Central memory CD8-positive, alpha-beta T cell (primary cell): ENCODE measurements at regions not wholly inside any gene's neighbourhood (a gene's known extent, or its start where the extent isn't known, plus 50 kb on each side); places are given as distances from the start of the nearest gene placed in this dataset.
"Not testable (repeated sequence)": the region's sequence is repeated elsewhere in the genome, so short reads cannot be mapped to it uniquely, and the experiment has no call there.

Source experiments
- ATAC-seq: fragments of 150-1000 bp; cut with Tn5 transposase; replicated peaks from 2 replicates; pipeline ENCODE4 v1.10.0; 2022; ENCODE audit warnings: mild to moderate bottlenecking, moderate FRiP score, moderate number of reproducible peaks; ENCODE audit not compliant: poor library complexity, severe bottlenecking; ENCODE audit errors: extremely low read depth
- DNase-seq, 2 donors: peaks; one replicate each; pipeline ENCODE4 v3.0.0; 2021; ENCODE audit warnings: low spot score in 2 of 2
- H3K27ac Mint-ChIP-seq: one replicate; pipeline ENCODE4 v1.8.0; 2022; ENCODE audit warnings: low read depth, mild to moderate bottlenecking, moderate library complexity, mixed read lengths
- H3K27me3 Mint-ChIP-seq: one replicate; pipeline ENCODE4 v1.8.0; 2022; ENCODE audit warnings: mixed read lengths
- H3K36me3 Mint-ChIP-seq: one replicate; pipeline ENCODE4 v1.8.0; 2022; ENCODE audit warnings: mild to moderate bottlenecking, moderate library complexity, mixed read lengths; ENCODE audit not compliant: insufficient read depth
- H3K4me1 Mint-ChIP-seq: one replicate; pipeline ENCODE4 v1.8.0; 2022; ENCODE audit warnings: mixed read lengths
- H3K4me3 Mint-ChIP-seq: one replicate; pipeline ENCODE4 v1.8.0; 2022; ENCODE audit warnings: mild to moderate bottlenecking, moderate library complexity, mixed read lengths
- H3K9me3 Mint-ChIP-seq: one replicate; pipeline ENCODE4 v1.8.0; 2022; ENCODE audit warnings: mixed read lengths

DNA sequence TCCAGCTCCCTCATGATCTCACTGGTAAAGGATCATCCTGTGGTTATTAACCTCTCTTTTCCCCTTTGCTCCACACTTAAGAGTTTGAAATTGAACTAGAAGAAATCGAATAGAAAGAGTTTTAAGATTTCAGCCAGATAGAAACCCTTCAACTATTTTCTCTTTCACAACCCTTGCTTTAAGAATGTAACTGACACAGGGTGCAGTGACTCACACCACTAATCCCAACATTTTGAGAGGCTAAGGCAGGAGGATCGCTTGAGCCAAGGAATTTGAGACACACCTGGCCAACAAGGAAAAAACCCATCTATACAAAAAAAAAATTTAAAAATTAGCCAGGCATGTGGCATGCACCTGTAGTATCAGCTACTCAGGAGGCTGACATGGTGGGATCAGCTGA lies 150.7 kb upstream of the NLGN4Y start:
- DNase-seq: no peak
- H3K9me3 Mint-ChIP-seq: no peaks in the 10 kb centered on the region
- no peak overlapping the region for H3K4me3 Mint-ChIP-seq
- no peaks in the 10 kb centered on the region for H3K27me3 Mint-ChIP-seq
- H3K4me1 Mint-ChIP-seq: no peaks in the 10 kb centered on the region
- no peaks in the 10 kb centered on the region for H3K36me3 Mint-ChIP-seq
- H3K27ac Mint-ChIP-seq: no peak overlapping the region
- ATAC-seq: no peak

DNA sequence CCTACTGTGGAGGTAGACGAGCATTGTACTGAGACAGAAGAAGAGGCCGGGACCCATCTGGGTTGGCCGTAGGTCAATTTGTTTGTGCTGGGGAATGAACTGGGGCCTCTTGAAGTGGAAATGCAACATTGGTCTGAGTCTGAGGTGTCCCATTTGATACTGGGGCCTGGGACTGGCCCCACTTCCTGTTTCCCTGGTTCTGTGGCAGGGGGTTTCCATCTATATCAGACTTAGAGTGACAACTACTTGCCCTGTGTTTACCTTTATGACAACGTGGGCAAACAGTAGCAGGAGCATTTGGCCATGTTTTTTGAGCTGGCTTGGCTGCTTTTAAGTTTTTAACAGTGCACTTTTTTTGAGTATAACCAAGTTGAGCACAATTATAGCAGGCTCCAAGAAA lies 146.1 kb upstream of the NLGN4Y start:
- no peaks in the 10 kb centered on the region for H3K36me3 Mint-ChIP-seq
- H3K4me1 Mint-ChIP-seq: no peaks in the 10 kb centered on the region
- no peaks in the 10 kb centered on the region for H3K27me3 Mint-ChIP-seq
- H3K4me3 Mint-ChIP-seq: no peak overlapping the region
- H3K27ac Mint-ChIP-seq: no peak overlapping the region
- ATAC-seq: no peak
- H3K9me3 Mint-ChIP-seq: no peaks in the 10 kb centered on the region
- DNase-seq: no peak

DNA sequence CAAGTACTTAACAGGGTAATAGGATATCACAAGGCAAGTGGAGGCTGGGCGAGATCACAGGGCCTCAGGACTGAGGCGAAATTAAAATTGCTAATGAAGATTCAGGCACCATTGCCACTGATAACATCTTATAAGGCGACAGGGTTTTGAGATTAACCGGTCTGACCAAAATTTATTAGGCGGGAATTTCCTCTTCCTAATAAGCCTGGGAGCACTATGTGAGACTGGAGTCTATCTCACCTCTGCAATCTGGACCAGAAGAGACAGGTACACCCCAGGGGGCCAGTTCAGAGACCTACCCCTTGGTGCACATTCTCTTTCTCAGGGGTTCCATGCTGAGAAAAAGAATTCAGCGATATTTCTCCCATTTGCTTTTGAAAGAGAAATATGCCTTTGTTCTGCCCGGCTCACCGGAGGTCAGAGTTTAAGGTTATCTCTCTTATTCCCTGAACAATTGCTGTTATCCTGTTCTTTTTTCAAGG lies 113.7 kb upstream of the NLGN4Y start:
- not testable (repeated sequence) for H3K36me3 Mint-ChIP-seq, ATAC-seq, H3K27me3 Mint-ChIP-seq, H3K9me3 Mint-ChIP-seq, DNase-seq, H3K4me1 Mint-ChIP-seq, H3K27ac Mint-ChIP-seq, H3K4me3 Mint-ChIP-seq

DNA sequence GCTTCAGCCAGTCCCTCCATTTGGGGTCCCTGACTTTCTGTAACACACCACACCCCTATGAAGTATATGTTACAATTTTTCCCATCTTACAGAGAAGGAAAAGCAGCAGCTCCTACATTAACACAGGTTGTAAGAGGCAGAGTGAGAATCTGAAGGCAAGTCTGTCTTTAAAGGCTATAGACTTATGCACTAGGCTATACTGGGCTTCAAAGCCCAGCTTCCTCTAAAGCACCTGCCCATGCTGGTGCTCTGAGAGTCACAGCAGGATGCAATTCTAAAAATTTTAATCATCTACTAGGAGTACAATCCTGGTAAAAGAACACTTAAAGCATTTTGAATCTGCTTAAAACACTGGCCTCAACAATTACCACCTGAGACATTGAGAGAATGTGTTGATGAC lies 113.0 kb upstream of the NLGN4Y start:
- Mint-ChIP-seq H3K27ac (no peak overlapping the region), H3K9me3 (no peaks in the 10 kb centered on the region), H3K4me1 (no peaks in the 10 kb centered on the region), H3K4me3 (no peak overlapping the region), H3K36me3 (peaks cover 3% of the 10 kb centered on the region), H3K27me3 (no peaks in the 10 kb centered on the region)
- no peak for DNase-seq
- ATAC-seq: no peak

DNA sequence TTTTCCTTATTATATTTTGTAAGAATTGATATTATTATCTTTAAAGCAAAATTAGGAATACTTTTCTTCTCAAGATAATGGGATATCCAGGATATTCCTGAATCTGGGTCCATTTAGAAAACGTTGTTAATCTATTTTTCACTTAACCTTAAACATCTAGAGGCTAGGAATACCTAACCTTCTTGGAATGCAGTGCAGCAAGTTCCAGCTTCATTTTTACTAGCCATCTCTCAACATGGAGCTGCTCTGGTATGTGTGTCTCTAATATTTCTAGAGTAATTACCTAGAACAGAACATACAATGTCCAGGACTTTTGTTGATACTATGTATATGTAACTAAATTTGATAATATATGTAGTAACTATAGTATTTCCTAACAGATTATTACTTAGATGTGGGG lies 87.8 kb upstream of the NLGN4Y start:
- H3K36me3 Mint-ChIP-seq: no peaks in the 10 kb centered on the region
- DNase-seq (no peak), ATAC-seq (no peak)
- H3K27ac Mint-ChIP-seq: no peak overlapping the region
- H3K9me3 Mint-ChIP-seq: no peaks in the 10 kb centered on the region
- no peak overlapping the region for H3K4me3 Mint-ChIP-seq
- H3K4me1 Mint-ChIP-seq: no peaks in the 10 kb centered on the region
- peaks cover 12% of the 10 kb centered on the region for H3K27me3 Mint-ChIP-seq

DNA sequence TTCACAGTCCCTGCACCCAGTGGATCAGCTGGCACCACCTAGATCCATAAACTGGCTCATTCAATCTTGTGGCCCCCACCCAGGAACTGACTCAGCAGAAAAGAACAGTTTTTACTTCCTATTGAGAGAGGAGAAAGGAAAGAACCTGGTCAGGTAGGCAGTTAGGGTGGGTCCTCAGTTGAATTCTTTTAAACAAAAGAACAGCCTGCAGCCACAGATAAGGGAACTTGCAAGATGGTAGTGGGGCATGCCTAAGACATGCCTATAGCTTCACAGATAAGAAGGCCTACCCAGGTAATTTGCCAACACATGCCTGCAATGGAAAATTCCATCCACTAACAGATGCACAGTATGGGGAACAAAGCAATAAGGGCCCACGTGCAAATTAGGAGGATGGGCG lies 86.7 kb upstream of the NLGN4Y start:
- DNase-seq: no peak
- no peak overlapping the region for H3K4me3 Mint-ChIP-seq
- no peaks in the 10 kb centered on the region for H3K4me1 Mint-ChIP-seq
- H3K27ac Mint-ChIP-seq: no peak overlapping the region
- ATAC-seq: no peak
- peaks cover 11% of the 10 kb centered on the region for H3K27me3 Mint-ChIP-seq
- no peaks in the 10 kb centered on the region for H3K36me3 Mint-ChIP-seq
- H3K9me3 Mint-ChIP-seq: no peaks in the 10 kb centered on the region

DNA sequence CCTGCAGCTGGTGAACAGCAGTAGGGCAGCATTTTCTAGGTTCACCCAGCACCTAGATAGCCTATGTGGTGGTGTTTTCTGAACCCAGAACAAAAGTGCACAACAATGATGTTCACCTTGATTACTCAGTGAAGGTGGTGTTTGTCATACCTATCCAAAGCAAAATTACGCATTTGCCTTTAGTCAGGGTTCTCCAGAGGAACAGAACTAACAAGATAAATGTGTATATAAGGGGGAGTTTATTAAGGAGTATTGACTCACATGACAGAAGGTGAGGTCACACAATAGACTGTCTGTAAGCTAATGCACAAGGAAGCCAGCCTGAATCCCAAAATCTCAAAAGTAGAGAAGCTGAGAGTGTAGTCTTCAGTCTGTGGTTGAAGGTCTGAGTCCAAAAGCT lies 85.9 kb upstream of the NLGN4Y start:
- H3K27ac Mint-ChIP-seq: no peak overlapping the region
- H3K36me3 Mint-ChIP-seq: no peaks in the 10 kb centered on the region
- H3K4me1 Mint-ChIP-seq: no peaks in the 10 kb centered on the region

DNA sequence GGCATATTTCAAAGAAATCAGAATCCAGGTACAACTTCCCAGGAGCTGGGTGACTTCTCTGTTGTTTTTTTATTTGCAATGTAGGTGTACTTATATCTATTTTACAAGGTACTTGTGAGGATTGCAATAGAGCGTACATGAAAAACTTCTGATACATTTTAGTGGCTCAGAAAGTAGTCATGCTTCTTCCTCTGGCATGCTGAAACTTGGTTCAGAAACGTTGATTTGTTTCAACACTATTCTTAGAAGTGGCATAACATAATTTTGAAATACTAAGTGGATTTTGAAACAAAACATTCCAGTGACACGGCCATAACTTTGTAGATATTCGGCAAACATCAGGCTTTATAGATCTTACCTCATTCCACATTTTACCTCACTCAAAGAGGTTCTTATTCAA lies 79.8 kb upstream of the NLGN4Y start:
- no peak overlapping the region for H3K4me3 Mint-ChIP-seq
- no peaks in the 10 kb centered on the region for H3K36me3 Mint-ChIP-seq
- peaks cover 32% of the 10 kb centered on the region for H3K27me3 Mint-ChIP-seq
- H3K4me1 Mint-ChIP-seq: no peaks in the 10 kb centered on the region
- H3K9me3 Mint-ChIP-seq: no peaks in the 10 kb centered on the region
- DNase-seq (no peak), ATAC-seq (no peak)
- no peak overlapping the region for H3K27ac Mint-ChIP-seq

More for the DNA sequence above, 85.9 kb upstream of the NLGN4Y start:
- H3K4me3 Mint-ChIP-seq: no peak overlapping the region
- H3K9me3 Mint-ChIP-seq: no peaks in the 10 kb centered on the region
- DNase-seq (no peak), ATAC-seq (no peak)
- H3K27me3 Mint-ChIP-seq: peaks cover 14% of the 10 kb centered on the region

DNA sequence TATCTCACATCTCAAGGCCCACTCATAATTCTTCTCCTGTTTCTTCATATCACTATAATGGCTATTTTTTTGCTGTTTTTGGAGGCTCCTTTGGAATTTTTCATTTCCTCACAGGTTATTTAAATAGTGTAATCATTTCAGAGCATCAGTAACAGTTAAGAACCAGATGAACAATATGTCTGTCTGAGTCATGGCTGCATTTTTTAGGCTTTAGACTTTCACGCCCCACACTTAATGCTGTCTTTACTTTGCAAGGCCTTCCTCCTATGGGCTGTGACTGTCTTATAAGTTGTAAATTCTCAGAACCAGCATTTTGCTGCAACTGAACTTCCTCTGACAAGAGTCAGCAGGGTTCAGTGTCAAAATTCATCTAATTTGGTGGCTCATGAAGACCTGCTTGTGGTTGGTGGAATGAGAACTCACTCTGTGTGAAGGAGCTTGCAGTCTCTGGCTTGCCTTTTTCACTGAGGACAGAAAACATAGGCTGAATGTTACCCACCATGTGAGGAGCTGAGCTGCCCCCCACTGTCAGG lies 56.1 kb upstream of the NLGN4Y start:
- Mint-ChIP-seq H3K27ac (no peak overlapping the region), H3K36me3 (no peaks in the 10 kb centered on the region), H3K4me3 (no peak overlapping the region), H3K9me3 (no peaks in the 10 kb centered on the region), H3K4me1 (no peaks in the 10 kb centered on the region), H3K27me3 (no peaks in the 10 kb centered on the region)
- ATAC-seq (no peak), DNase-seq (no peak)

DNA sequence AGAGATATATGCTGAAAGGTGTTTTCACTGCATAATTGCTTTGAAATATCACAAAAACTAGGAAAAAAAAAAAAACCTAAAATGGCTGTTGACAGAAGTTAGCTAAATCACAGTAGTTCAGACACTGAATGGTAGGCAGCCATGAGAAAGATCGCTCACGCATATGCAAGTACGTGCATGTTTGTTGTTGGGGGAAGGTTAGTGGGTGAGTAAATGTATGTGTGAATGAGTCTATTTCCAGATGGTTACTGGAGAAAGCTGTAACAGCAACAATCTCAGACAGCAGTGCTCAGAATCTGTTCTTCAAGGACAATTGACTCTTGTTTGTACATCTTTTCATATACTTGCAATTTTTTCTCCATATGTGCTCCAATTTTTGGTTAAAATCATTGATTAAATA lies 51.9 kb upstream of the NLGN4Y start:
- H3K27me3 Mint-ChIP-seq: no peaks in the 10 kb centered on the region
- no peaks in the 10 kb centered on the region for H3K36me3 Mint-ChIP-seq
- no peak overlapping the region for H3K4me3 Mint-ChIP-seq
- no peak for ATAC-seq
- no peak for DNase-seq
- no peak overlapping the region for H3K27ac Mint-ChIP-seq
- peaks cover under 1% of the 10 kb centered on the region for H3K9me3 Mint-ChIP-seq
- no peaks in the 10 kb centered on the region for H3K4me1 Mint-ChIP-seq

DNA sequence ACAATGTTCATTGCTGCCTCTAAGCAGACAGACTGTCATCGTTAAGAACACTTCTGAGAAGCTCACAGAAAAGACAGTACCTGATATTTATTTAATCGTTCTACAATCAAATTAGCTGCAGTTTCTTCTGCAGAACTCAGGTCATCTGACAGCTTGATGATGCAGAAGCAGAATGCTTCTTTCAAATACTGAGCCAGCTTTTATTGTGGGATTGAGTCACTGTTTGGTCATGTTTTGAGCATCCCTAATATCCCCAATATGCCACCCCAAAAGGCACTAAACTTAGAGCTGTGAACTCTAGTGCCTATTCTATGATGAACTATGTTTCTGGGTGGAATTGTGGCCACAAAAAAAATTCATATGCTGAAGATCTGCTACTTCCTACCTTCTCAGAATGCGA lies 51.0 kb upstream of the NLGN4Y start:
- no peaks in the 10 kb centered on the region for H3K27me3 Mint-ChIP-seq
- H3K4me3 Mint-ChIP-seq: no peak overlapping the region
- H3K4me1 Mint-ChIP-seq: no peaks in the 10 kb centered on the region
- H3K36me3 Mint-ChIP-seq: no peaks in the 10 kb centered on the region
- peaks cover 7% of the 10 kb centered on the region for H3K9me3 Mint-ChIP-seq
- ATAC-seq (no peak), DNase-seq (no peak)
- H3K27ac Mint-ChIP-seq: no peak overlapping the region
